ENCODE measurements at regions not wholly inside any gene's neighbourhood (a gene's known extent, or its start where the extent isn't known, plus 50 kb on each side); places are given as distances from the start of the nearest gene placed in this dataset.

DNA sequence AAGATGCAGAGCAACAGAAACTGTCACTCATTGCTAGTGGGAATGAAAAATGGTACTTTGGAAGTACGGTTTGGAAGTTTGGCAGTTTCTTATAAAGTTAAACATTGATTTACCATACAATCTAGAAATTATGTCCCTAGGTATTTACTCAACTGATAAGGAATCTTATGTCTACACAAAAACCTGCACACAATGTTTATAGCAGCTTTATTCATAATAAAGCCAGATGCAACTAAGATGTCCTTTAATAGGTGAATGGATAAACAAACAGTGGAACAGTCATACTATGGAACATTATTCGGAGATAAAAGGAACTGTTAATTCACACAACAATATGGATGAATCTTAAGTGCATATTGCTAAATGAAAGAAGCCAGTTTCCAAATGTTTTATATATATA, 96.2 kb upstream of the SIRPA start:
- TF ChIP-seq, protein P1, sequence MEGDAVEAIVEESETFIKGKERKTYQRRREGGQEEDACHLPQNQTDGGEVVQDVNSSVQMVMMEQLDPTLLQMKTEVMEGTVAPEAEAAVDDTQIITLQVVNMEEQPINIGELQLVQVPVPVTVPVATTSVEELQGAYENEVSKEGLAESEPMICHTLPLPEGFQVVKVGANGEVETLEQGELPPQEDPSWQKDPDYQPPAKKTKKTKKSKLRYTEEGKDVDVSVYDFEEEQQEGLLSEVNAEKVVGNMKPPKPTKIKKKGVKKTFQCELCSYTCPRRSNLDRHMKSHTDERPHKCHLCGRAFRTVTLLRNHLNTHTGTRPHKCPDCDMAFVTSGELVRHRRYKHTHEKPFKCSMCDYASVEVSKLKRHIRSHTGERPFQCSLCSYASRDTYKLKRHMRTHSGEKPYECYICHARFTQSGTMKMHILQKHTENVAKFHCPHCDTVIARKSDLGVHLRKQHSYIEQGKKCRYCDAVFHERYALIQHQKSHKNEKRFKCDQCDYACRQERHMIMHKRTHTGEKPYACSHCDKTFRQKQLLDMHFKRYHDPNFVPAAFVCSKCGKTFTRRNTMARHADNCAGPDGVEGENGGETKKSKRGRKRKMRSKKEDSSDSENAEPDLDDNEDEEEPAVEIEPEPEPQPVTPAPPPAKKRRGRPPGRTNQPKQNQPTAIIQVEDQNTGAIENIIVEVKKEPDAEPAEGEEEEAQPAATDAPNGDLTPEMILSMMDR (IDR thresholded peaks at IDR 0.05; ENCODE audit: control extremely low read depth, extremely low read depth): no peak

DNA sequence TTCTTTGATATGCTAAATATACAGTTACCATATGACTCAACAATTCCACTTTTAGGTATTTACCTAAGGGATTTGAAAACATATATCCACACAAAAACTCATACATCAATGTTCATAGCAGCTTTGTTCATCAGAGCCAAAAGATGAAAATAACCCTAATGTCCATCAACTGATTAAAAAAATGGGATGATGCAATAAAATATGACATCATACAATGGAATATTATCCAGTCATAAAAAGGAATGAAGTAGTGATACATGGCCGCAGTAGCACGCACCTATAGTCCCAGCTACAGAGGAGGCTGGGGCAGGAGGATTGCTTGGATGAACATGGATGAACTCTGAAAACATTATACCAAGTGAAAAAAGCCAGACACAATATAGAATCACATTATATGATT, 101.4 kb upstream of the SIRPA start:
- Histone ChIP-seq H3K27me3 (ENCODE audit: control insufficient read depth in 3 of 3, insufficient read depth in 3 of 3, low read length in 2 of 3) (peaks cover 6 to 21% (median 7%) of the 10 kb centered on the region in 3 donors), H3K4me1 (ENCODE audit: control insufficient read depth in 5 of 5, insufficient read depth in 5 of 5, low read length in 5 of 5) (no peaks in the 10 kb centered on the region), H3K9ac (ENCODE audit: insufficient read depth in 1 of 2, low read length in 2 of 2) (no peak overlapping the region), H3K4me3 (no peak overlapping the region), H3K36me3 (ENCODE audit: control insufficient read depth in 4 of 4, insufficient read depth in 4 of 4, low read length in 4 of 4) (no peaks in the 10 kb centered on the region), H3K27ac (ENCODE audit: low read depth in 1 of 2, low read length in 1 of 2) (no peak overlapping the region), H3K9me3 (ENCODE audit: control insufficient read depth in 4 of 4, insufficient read depth in 3 of 4, low read length in 3 of 4) (no peaks in the 10 kb centered on the region)
- DNase-seq: no peak
- TF ChIP-seq, protein P1 (IDR thresholded peaks at IDR 0.05; ENCODE audit: control extremely low read depth, extremely low read depth): no peak
- ATAC-seq (ENCODE audit: insufficient read depth, low FRiP score): no peak
- 94 to 100% methylated on average over 2 of the region's 2 CpGs for WGBS, 2 donors

More for the DNA sequence above, 96.2 kb upstream of the SIRPA start:
- peaks cover 0 to 13% (median 0%) of the 10 kb centered on the region in 5 donors for H3K4me1 ChIP-seq (ENCODE audit: control insufficient read depth in 5 of 5, insufficient read depth in 5 of 5, low read length in 5 of 5)
- H3K4me3 ChIP-seq: no peak overlapping the region
- peaks cover 0 to 49% (median 31%) of the 10 kb centered on the region in 3 donors for H3K27me3 ChIP-seq (ENCODE audit: control insufficient read depth in 3 of 3, insufficient read depth in 3 of 3, low read length in 2 of 3)
- no peak overlapping the region for H3K27ac ChIP-seq (ENCODE audit: low read depth in 1 of 2, low read length in 1 of 2)
- DNase-seq (no peak), ATAC-seq (ENCODE audit: insufficient read depth, low FRiP score) (no peak)
- no peak overlapping the region for H3K9ac ChIP-seq (ENCODE audit: insufficient read depth in 1 of 2, low read length in 2 of 2)
- H3K9me3 ChIP-seq (ENCODE audit: control insufficient read depth in 4 of 4, insufficient read depth in 3 of 4, low read length in 3 of 4): no peaks in the 10 kb centered on the region
- no peaks in the 10 kb centered on the region for H3K36me3 ChIP-seq (ENCODE audit: control insufficient read depth in 4 of 4, insufficient read depth in 4 of 4, low read length in 4 of 4)
- WGBS, 2 donors: 69 to 78% methylated on average over 2 of the region's 2 CpGs

DNA sequence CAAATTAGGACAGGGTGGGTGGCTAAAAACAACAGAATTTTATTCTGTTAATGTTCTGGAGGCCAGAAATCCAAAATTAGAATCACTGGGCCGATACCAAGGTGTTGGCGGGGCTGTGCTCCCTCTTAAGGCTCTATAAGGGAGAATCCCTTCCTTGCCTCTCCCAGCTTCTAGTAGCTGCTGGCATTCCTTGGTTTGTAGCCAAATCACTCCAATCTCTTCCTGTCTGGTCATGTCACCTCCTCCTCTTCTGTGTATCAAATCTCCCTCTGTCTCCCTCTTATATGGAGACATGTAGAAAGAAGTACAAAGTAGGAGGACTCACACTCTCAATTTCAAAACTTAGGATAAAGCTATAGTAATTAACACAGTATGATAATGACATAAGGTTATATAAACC, 102.9 kb upstream of the SIRPA start:
- WGBS, 2 donors: 77 to 83% methylated on average over 2 of the region's 2 CpGs
- peaks cover 4 to 14% (median 6%) of the 10 kb centered on the region in 3 donors for H3K27me3 ChIP-seq (ENCODE audit: control insufficient read depth in 3 of 3, insufficient read depth in 3 of 3, low read length in 2 of 3)
- TF ChIP-seq, protein P1 (IDR thresholded peaks at IDR 0.05; ENCODE audit: control extremely low read depth, extremely low read depth): no peak

DNA sequence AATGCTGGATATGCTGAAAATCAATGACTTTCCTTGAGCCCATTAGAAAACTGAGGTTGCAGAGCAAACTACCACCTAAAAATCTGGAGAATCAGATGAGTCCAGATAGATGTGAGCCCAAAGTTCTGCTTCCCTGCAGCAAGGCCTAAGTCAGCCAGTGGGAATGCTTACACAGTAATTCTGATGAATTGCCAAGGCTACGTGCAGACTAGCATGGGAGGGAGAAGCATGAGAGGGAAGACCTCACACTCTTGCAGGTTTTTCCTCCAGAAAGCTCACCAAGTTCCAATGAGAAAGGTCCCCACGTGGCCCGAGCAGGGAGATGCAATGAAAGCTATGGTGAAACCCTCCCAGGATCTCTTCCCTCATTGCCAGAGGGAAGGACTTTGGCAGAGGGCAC, 104.8 kb upstream of the SIRPA start:
- WGBS, 2 donors: 34 to 55% methylated on average over 3 of the region's 3 CpGs
- Histone ChIP-seq H3K4me3 (no peak overlapping the region), H3K4me1 (ENCODE audit: control insufficient read depth in 5 of 5, insufficient read depth in 5 of 5, low read length in 5 of 5) (no peaks in the 10 kb centered on the region), H3K9me3 (ENCODE audit: control insufficient read depth in 4 of 4, insufficient read depth in 3 of 4, low read length in 3 of 4) (no peaks in the 10 kb centered on the region), H3K27ac (ENCODE audit: low read depth in 1 of 2, low read length in 1 of 2) (no peak overlapping the region), H3K27me3 (ENCODE audit: control insufficient read depth in 3 of 3, insufficient read depth in 3 of 3, low read length in 2 of 3) (peaks cover 3 to 14% (median 6%) of the 10 kb centered on the region in 3 donors), H3K9ac (ENCODE audit: insufficient read depth in 1 of 2, low read length in 2 of 2) (no peak overlapping the region), H3K36me3 (ENCODE audit: control insufficient read depth in 4 of 4, insufficient read depth in 4 of 4, low read length in 4 of 4) (no peaks in the 10 kb centered on the region)
- TF ChIP-seq, protein P1 (IDR thresholded peaks at IDR 0.05; ENCODE audit: control extremely low read depth, extremely low read depth): no peak
- ATAC-seq (ENCODE audit: insufficient read depth, low FRiP score) (no peak), DNase-seq (no peak)

More for the DNA sequence above, 102.9 kb upstream of the SIRPA start:
- Histone ChIP-seq H3K27ac (ENCODE audit: low read depth in 1 of 2, low read length in 1 of 2) (no peak overlapping the region), H3K9me3 (ENCODE audit: control insufficient read depth in 4 of 4, insufficient read depth in 3 of 4, low read length in 3 of 4) (no peaks in the 10 kb centered on the region), H3K4me3 (no peak overlapping the region), H3K36me3 (ENCODE audit: control insufficient read depth in 4 of 4, insufficient read depth in 4 of 4, low read length in 4 of 4) (no peaks in the 10 kb centered on the region), H3K9ac (ENCODE audit: insufficient read depth in 1 of 2, low read length in 2 of 2) (no peak overlapping the region), H3K4me1 (ENCODE audit: control insufficient read depth in 5 of 5, insufficient read depth in 5 of 5, low read length in 5 of 5) (no peaks in the 10 kb centered on the region)
- DNase-seq (no peak), ATAC-seq (ENCODE audit: insufficient read depth, low FRiP score) (no peak)
